B cell (primary cell): ENCODE measurements at regions not wholly inside any gene's neighbourhood (a gene's known extent, or its start where the extent isn't known, plus 50 kb on each side); places are given as distances from the start of the nearest gene placed in this dataset.

Experiments used
- ATAC-seq: fragments of 200-7000 bp; cut with Tn5 transposase; one replicate; pipeline ENCODE4 v1.10.0; 2021; ENCODE audit warnings: low read depth, mild to moderate bottlenecking, moderate number of reproducible peaks, moderate library complexity
- CTCF ChIA-PET: fragments of 350-600 bp; sonication (Branson Sonifier 250); formaldehyde crosslinking; loops from one replicate; lab custom pipeline; 2021; ENCODE audit warnings: antibody characterized with exemption, inconsistent platforms; lab: Charles Lee
- POLR2A ChIA-PET: fragments of 350-600 bp; sonication (Branson Sonifier 250); formaldehyde crosslinking; loops from one replicate; lab custom pipeline; 2021; ENCODE audit warnings: antibody characterized with exemption; lab: Charles Lee
- DNase-seq: peaks from one replicate; pipeline ENCODE4 v3.0.0; 2013
- H2AFZ ChIP-seq: 2 replicates; pipeline ENCODE4 v1.6.1; 2012; ENCODE audit warnings: mild to moderate bottlenecking, low read depth, low read length; ENCODE audit not compliant: insufficient read depth, poor library complexity, severe bottlenecking
- H3K27ac ChIP-seq, 2 donors: 1 replicate in 1 of 2; 2 replicates in 1 of 2; pipeline ENCODE4 v1.5.1; 2012 to 2013; ENCODE audit warnings: low read length in 2 of 2, mild to moderate bottlenecking in 2 of 2, moderate library complexity in 1 of 2
- H3K27me3 ChIP-seq, 4 experiments: fragments of 200-600 bp in 1 of 4; sonication (generic) in 1 of 4; replicated peaks in 1 of 4; 1 replicate in 2 of 4; 2 replicates in 2 of 4; pipeline versions ENCODE4 v1.6.1 to v1.7.0; 2013 to 2016; ENCODE audit warnings: low read length in 3 of 4, mild to moderate bottlenecking in 2 of 4, mixed read lengths in 1 of 4, moderate library complexity in 1 of 4; ENCODE audit not compliant: insufficient read depth in 4 of 4, control insufficient read depth in 3 of 4; ENCODE audit errors: control extremely low read depth in 1 of 4
- H3K36me3 ChIP-seq, 2 experiments: replicated peaks in 1 of 2; 1 replicate in 1 of 2; 2 replicates in 1 of 2; pipeline versions ENCODE4 v1.6.1 to v1.7.1; 2013; ENCODE audit warnings: low read length in 1 of 2; ENCODE audit not compliant: insufficient read depth in 2 of 2, control insufficient read depth in 1 of 2; ENCODE audit errors: control extremely low read depth in 1 of 2, extremely low read depth in 1 of 2
- H3K4me1 ChIP-seq, 2 donors: fragments of 200-600 bp in 1 of 2; sonication (generic) in 1 of 2; 1 replicate in 1 of 2; 2 replicates in 1 of 2; pipeline versions ENCODE4 v1.5.1 to v1.6.1; 2013 to 2017; ENCODE audit warnings: low read length in 2 of 2; ENCODE audit not compliant: control insufficient read depth in 2 of 2, insufficient read depth in 2 of 2
- H3K4me2 ChIP-seq: replicated peaks from 2 replicates; pipeline ENCODE3; 2012; ENCODE audit warnings: mild to moderate bottlenecking, low read depth, low read length; ENCODE audit not compliant: poor library complexity, severe bottlenecking
- H3K4me3 ChIP-seq, 5 experiments: fragments of 200-600 bp in 1 of 5; sonication (generic) in 1 of 5; 1 replicate in 3 of 5; 2 replicates in 2 of 5; pipeline versions ENCODE4 v1.5.1 to v1.7.0; 2011 to 2016; ENCODE audit warnings: low read length in 4 of 5, mild to moderate bottlenecking in 4 of 5, low read depth in 2 of 5, control low read depth in 1 of 5, moderate library complexity in 1 of 5; ENCODE audit not compliant: insufficient read depth in 1 of 5; ENCODE audit errors: control extremely low read depth in 1 of 5, extremely low read depth in 1 of 5
- H3K79me2 ChIP-seq: fragments of 200-600 bp; sonication (generic); one replicate; pipeline ENCODE4 v1.6.0; 2016; ENCODE audit warnings: low read length; ENCODE audit not compliant: control insufficient read depth, insufficient read depth
- H3K9ac ChIP-seq: fragments of 200-600 bp; sonication (generic); 2 replicates; pipeline ENCODE4 v1.6.1; 2017; ENCODE audit warnings: mild to moderate bottlenecking, low read length, moderate library complexity
- H3K9me3 ChIP-seq, 3 donors: one replicate each; pipeline versions ENCODE4 v1.6.1 to v1.7.1; 2013; ENCODE audit warnings: low read length in 2 of 3; ENCODE audit not compliant: control insufficient read depth in 2 of 3, insufficient read depth in 1 of 3; ENCODE audit errors: control extremely low read depth in 1 of 3
- H4K20me1 ChIP-seq: 2 replicates; pipeline ENCODE4 v1.6.0; 2012; ENCODE audit warnings: mild to moderate bottlenecking, low read length; ENCODE audit not compliant: insufficient read depth, control insufficient read depth, poor library complexity, severe bottlenecking
- H3K27ac Mint-ChIP-seq: one replicate; pipeline ENCODE4 v1.8.0; 2021; ENCODE audit warnings: mixed read lengths
- H3K27me3 Mint-ChIP-seq: one replicate; pipeline ENCODE4 v1.8.0; 2021; ENCODE audit warnings: mixed read lengths
- H3K4me1 Mint-ChIP-seq: one replicate; pipeline ENCODE4 v1.8.0; 2021; ENCODE audit warnings: mixed read lengths
- H3K4me3 Mint-ChIP-seq: one replicate; pipeline ENCODE4 v1.8.0; 2021; ENCODE audit warnings: mixed read lengths
- H3K9me3 Mint-ChIP-seq: one replicate; pipeline ENCODE4 v1.8.0; 2022; ENCODE audit warnings: mixed read lengths; ENCODE audit not compliant: insufficient read depth
- CTCF ChIP-seq: fragments of 200-600 bp; IDR thresholded peaks from one replicate; pipeline ENCODE4 v1.8.0; 2022; ENCODE audit warnings: antibody characterized with exemption, mild to moderate bottlenecking
- EZH2 ChIP-seq: IDR thresholded peaks from 2 replicates; pipeline ENCODE4 v1.6.1; 2012; ENCODE audit warnings: borderline replicate concordance, low read depth, mild to moderate bottlenecking, moderate library complexity, low read length; ENCODE audit not compliant: insufficient read depth, poor library complexity, severe bottlenecking
- WGBS: methylation state at CpG from one replicate; pipeline ENCODE4 v1.1.5; 2013; ENCODE audit warnings: missing lambda C conversion rate; ENCODE audit not compliant: insufficient coverage; 5-methylcytosine and 5-hydroxymethylcytosine counted together
- intact Hi-C: fragments of 100-400 bp; cut with micrococcal nuclease; formaldehyde crosslinking; loops from one replicate; pipeline ENCODE4 v1.10.0; 2022

- Histone ChIP-seq H3K9me3 (no peaks in the 10 kb centered on the region), H2AFZ (no peak overlapping the region), H3K4me2 (no peak overlapping the region), H3K4me1 (no peaks in the 10 kb centered on the region), H3K4me3 (no peak overlapping the region), H3K9ac (no peak overlapping the region), H3K27ac (no peak overlapping the region), H4K20me1 (no peaks in the 10 kb centered on the region), H3K27me3 (no peaks in the 10 kb centered on the region), H3K36me3 (no peaks in the 10 kb centered on the region), H3K79me2 (no peaks in the 10 kb centered on the region)
- intact Hi-C loops: no loop called here
- WGBS: 79% methylated on average over 2 of the region's 4 CpGs
- Mint-ChIP-seq H3K27ac (no peak overlapping the region), H3K27me3 (no peaks in the 10 kb centered on the region), H3K9me3 (no peaks in the 10 kb centered on the region), H3K4me3 (no peak overlapping the region), H3K4me1 (no peaks in the 10 kb centered on the region)
- DNase-seq (no peak), ATAC-seq (no peak)
- TF ChIP-seq EZH2: no peak
- no peak for TF ChIP-seq CTCF
- ChIA-PET POLR2A (no interaction called here), CTCF (no interaction called here)
Observed at GRCh38 chr2:219783359-219783975, 156.0 kb downstream of the SLC4A3 start.

- intact Hi-C loops: no loop called here
- no peak for TF ChIP-seq CTCF
- no peak for TF ChIP-seq EZH2
- H3K9me3 ChIP-seq: no peaks in the 10 kb centered on the region
- CTCF ChIA-PET: no interaction called here
- no peak overlapping the region for H3K27ac ChIP-seq
- H2AFZ ChIP-seq: no peak overlapping the region
- H4K20me1 ChIP-seq: no peaks in the 10 kb centered on the region
- no peaks in the 10 kb centered on the region for H3K36me3 ChIP-seq
- no peaks in the 10 kb centered on the region for H3K27me3 Mint-ChIP-seq
- H3K4me3 Mint-ChIP-seq: no peak overlapping the region
- no peak overlapping the region for H3K4me3 ChIP-seq
- ATAC-seq (no peak), DNase-seq (no peak)
- no peak overlapping the region for H3K27ac Mint-ChIP-seq
- no peaks in the 10 kb centered on the region for H3K4me1 Mint-ChIP-seq
- H3K79me2 ChIP-seq: no peaks in the 10 kb centered on the region
- no peaks in the 10 kb centered on the region for H3K27me3 ChIP-seq
- POLR2A ChIA-PET: no interaction called here
- no peaks in the 10 kb centered on the region for H3K9me3 Mint-ChIP-seq
- no peaks in the 10 kb centered on the region for H3K4me1 ChIP-seq
- H3K4me2 ChIP-seq: no peak overlapping the region
- 78% methylated on average over 4 of the region's 6 CpGs for WGBS
- H3K9ac ChIP-seq: no peak overlapping the region
Observed at GRCh38 chr2:219784178-219784577, 156.7 kb downstream of the SLC4A3 start.
